IMR-90 (cell line): ENCODE measurements at regions not wholly inside any gene's neighbourhood (a gene's known extent, or its start where the extent isn't known, plus 50 kb on each side); places are given as distances from the start of the nearest gene placed in this dataset.
A peak's percentile ranks its signal among the peaks of the same experiment; 100 is the strongest.

Source experiments
- ATAC-seq: fragments of 200-7000 bp; cut with Tn5 transposase; 2 replicates; pipeline ENCODE4 v1.9.1; 2020; ENCODE audit warnings: low read depth, mild to moderate bottlenecking, moderate library complexity
- BruUV-seq: library from RNA; stranded (reverse); fragments of 400-500 nt; replicated peaks from 2 replicates; lab custom pipeline; 2021; lab: Mats Ljungman, UMichigan
- CTCF ChIA-PET: fragments of 300-600 bp; formaldehyde crosslinking; extraction: SDS; loops from one replicate; lab custom pipeline; 2021; ENCODE audit warnings: antibody characterized with exemption; lab: Yijun Ruan, JAX
- POLR2A ChIA-PET: fragments of 300-600 bp; sonication (Branson Sonifier 250); formaldehyde crosslinking; loops from one replicate; lab custom pipeline; 2022; ENCODE audit warnings: antibody characterized with exemption; ENCODE audit not compliant: unreplicated experiment; lab: Charles Lee
- DNase-seq: peaks from one replicate; pipeline ENCODE4 v3.0.0; 2013
- H2AFZ ChIP-seq: replicated peaks from 2 replicates; pipeline ENCODE3; 2013; ENCODE audit warnings: low read length, mild to moderate bottlenecking; ENCODE audit not compliant: poor library complexity
- H2AK5ac ChIP-seq: 2 replicates; pipeline ENCODE4 v1.6.1; 2013; ENCODE audit warnings: low read depth, low read length, inconsistent platforms
- H2AK9ac ChIP-seq: replicated peaks from 2 replicates; pipeline ENCODE3; 2013; ENCODE audit warnings: mild to moderate bottlenecking, low read depth, low read length, moderate library complexity; ENCODE audit not compliant: poor library complexity
- H2BK120ac ChIP-seq: 2 replicates; pipeline ENCODE4 v1.6.1; 2013; ENCODE audit warnings: low read depth, low read length, inconsistent platforms
- H2BK15ac ChIP-seq: 3 replicates; pipeline ENCODE4 v1.6.1; 2013; ENCODE audit warnings: low read depth, low read length, inconsistent platforms
- H2BK20ac ChIP-seq: 2 replicates; pipeline ENCODE4 v1.6.1; 2013; ENCODE audit warnings: low read depth, mild to moderate bottlenecking, inconsistent platforms, low read length, moderate library complexity
- H2BK5ac ChIP-seq: 2 replicates; pipeline ENCODE4 v1.6.1; 2013; ENCODE audit warnings: mild to moderate bottlenecking, low read depth, low read length, inconsistent platforms; ENCODE audit not compliant: poor library complexity, severe bottlenecking
- H3K14ac ChIP-seq: replicated peaks from 2 replicates; pipeline ENCODE4 v1.6.1; 2013; ENCODE audit warnings: low read depth, low read length, inconsistent platforms
- H3K18ac ChIP-seq: 2 replicates; pipeline ENCODE4 v1.6.1; 2013; ENCODE audit warnings: low read depth, low read length, control low read depth
- H3K23ac ChIP-seq: 2 replicates; pipeline ENCODE4 v1.6.1; 2013; ENCODE audit warnings: low read depth, low read length, inconsistent platforms
- H3K27ac ChIP-seq: 2 replicates; pipeline ENCODE4 v1.5.1; 2013; ENCODE audit warnings: mild to moderate bottlenecking, control low read depth, low read length; ENCODE audit not compliant: insufficient read depth
- H3K27me3 ChIP-seq: 2 replicates; pipeline ENCODE4 v1.6.1; 2013; ENCODE audit warnings: low read length; ENCODE audit not compliant: control insufficient read depth, insufficient read depth
- H3K36me3 ChIP-seq: 2 replicates; pipeline ENCODE4 v1.6.1; 2013; ENCODE audit warnings: low read length, mixed read lengths; ENCODE audit not compliant: control insufficient read depth, insufficient read depth
- H3K4ac ChIP-seq: 2 replicates; pipeline ENCODE4 v1.6.1; 2013; ENCODE audit warnings: low read depth, low read length, inconsistent platforms
- H3K4me1 ChIP-seq: 2 replicates; pipeline ENCODE4 v1.6.1; 2013; ENCODE audit warnings: low read length, mixed read lengths; ENCODE audit not compliant: control insufficient read depth, insufficient read depth
- H3K4me2 ChIP-seq: 2 replicates; pipeline ENCODE4 v1.6.1; 2013; ENCODE audit warnings: low read depth, mild to moderate bottlenecking, control low read depth, low read length, moderate library complexity
- H3K4me3 ChIP-seq: 2 replicates; pipeline ENCODE4 v1.5.1; 2013; ENCODE audit warnings: low read depth, mild to moderate bottlenecking, control low read depth, low read length, moderate library complexity; ENCODE audit not compliant: insufficient read depth
- H3K56ac ChIP-seq: 2 replicates; pipeline ENCODE4 v1.6.1; 2013; ENCODE audit warnings: low read length, inconsistent platforms; ENCODE audit not compliant: insufficient read depth; ENCODE audit errors: extremely low read depth
- H3K79me1 ChIP-seq, 2 experiments: 2 replicates each; pipeline ENCODE4 v1.6.1; 2013; ENCODE audit warnings: low read length in 2 of 2, inconsistent platforms in 1 of 2, low read depth in 1 of 2
- H3K9ac ChIP-seq: 2 replicates; pipeline ENCODE4 v1.6.1; 2013; ENCODE audit warnings: low read depth, low read length, control low read depth
- H3K9me1 ChIP-seq: 2 replicates; pipeline ENCODE4 v1.6.1; 2013; ENCODE audit warnings: low read length, inconsistent platforms; ENCODE audit not compliant: insufficient read depth
- H3K9me3 ChIP-seq: 2 replicates; pipeline ENCODE4 v1.6.1; 2013; ENCODE audit warnings: low read length; ENCODE audit not compliant: control insufficient read depth, insufficient read depth
- H4K20me1 ChIP-seq: 2 replicates; pipeline ENCODE4 v1.6.1; 2013; ENCODE audit warnings: low read length, inconsistent platforms; ENCODE audit not compliant: insufficient read depth
- H4K5ac ChIP-seq: 2 replicates; pipeline ENCODE4 v1.6.1; 2013; ENCODE audit warnings: mild to moderate bottlenecking, low read depth, low read length, control low read depth
- H4K8ac ChIP-seq, 2 experiments: 2 replicates each; pipeline ENCODE4 v1.6.1; 2013; ENCODE audit warnings: low read depth in 2 of 2, low read length in 2 of 2, control low read depth in 1 of 2, inconsistent platforms in 1 of 2
- H4K91ac ChIP-seq: 2 replicates; pipeline ENCODE4 v1.6.1; 2013; ENCODE audit warnings: low read depth, low read length, inconsistent platforms; ENCODE audit not compliant: insufficient read depth
- CEBPB ChIP-seq: IDR thresholded peaks from 2 replicates; pipeline ENCODE4 v1.6.1; 2012; ENCODE audit warnings: low read depth, low read length, improper control_type of control experiment
- CTCF ChIP-seq: conservative IDR thresholded peaks from 2 replicates; pipeline ENCODE4 v1.5.1; 2012; ENCODE audit warnings: mild to moderate bottlenecking, low read depth, low read length, improper control_type of control experiment
- ELK1 ChIP-seq: fragments of 150-350 bp; IDR thresholded peaks from 2 replicates; pipeline ENCODE4 v1.6.1; 2016; ENCODE audit warnings: low read depth, mild to moderate bottlenecking, low read length, moderate library complexity, borderline replicate concordance
- RAD21 ChIP-seq: IDR thresholded peaks from 2 replicates; pipeline ENCODE4 v1.6.1; 2012; ENCODE audit warnings: low read length, improper control_type of control experiment
- SMC3 ChIP-seq: fragments of 150-350 bp; IDR thresholded peaks from 2 replicates; pipeline ENCODE4 v1.6.1; 2016; ENCODE audit warnings: low read depth, mild to moderate bottlenecking, antibody characterized with exemption, low read length, moderate library complexity
- WGBS, 2 experiments: methylation state at CpG; one replicate each; pipeline versions ENCODE4 v1.1.5 to v1.1.7; 2013; ENCODE audit warnings: missing lambda C conversion rate in 2 of 2; ENCODE audit not compliant: insufficient read length in 1 of 2; ENCODE audit errors: extremely low coverage in 2 of 2; 5-methylcytosine and 5-hydroxymethylcytosine counted together
- dilution Hi-C: fragments of 300-500 bp; cut with HindIII; formaldehyde crosslinking; loops from one replicate; pipeline ENCODE4 v1.14.3; 2018; ENCODE audit warnings: low sequenced_read_pairs; ENCODE audit not compliant: unreplicated experiment
- in situ Hi-C: fragments of 300-500 bp; cut with MboI; formaldehyde crosslinking; loops from 3 replicates; pipeline ENCODE4 v1.14.3; 2019; ENCODE audit warnings: low sequenced_read_pairs, inconsistent platforms, mixed read lengths
- intact Hi-C: fragments of 100-400 bp; cut with micrococcal nuclease; formaldehyde crosslinking; loops from 2 replicates; pipeline ENCODE4 v1.10.0; 2022

- CTCF ChIA-PET, result interaction anchor here (0.9 to 1.0 kb wide), 3 partner anchors 9 to 401 kb away, joined by 3 read pairs; no protein-coding TSS in a partner anchor
- intact Hi-C loops (loop anchor here (5.0 to 10.0 kb wide), 3 partner anchors 267 to 472 kb away; no protein-coding TSS in a partner anchor), dilution Hi-C loops (no loop called here), in situ Hi-C loops (no loop called here)
- Histone ChIP-seq H3K4me3 (no peak overlapping the region), H2BK20ac (no peak overlapping the region), H4K20me1 (no peaks in the 10 kb centered on the region), H3K4me1 (no peaks in the 10 kb centered on the region), H2BK120ac (peak overlapping the region; percentile 16; the same call in 1 of the 2 replicates), H2AK9ac (no peak overlapping the region), H3K27me3 (no peaks in the 10 kb centered on the region), H3K79me1 (no peaks in the 10 kb centered on the region), H3K36me3 (no peaks in the 10 kb centered on the region), H3K4me2 (no peak overlapping the region), H3K9me3 (no peaks in the 10 kb centered on the region), H3K27ac (no peak overlapping the region), H3K14ac (no peak overlapping the region), H4K91ac (peak overlapping the region; percentile 20; the same call in 1 of the 2 replicates), H4K8ac (no peak overlapping the region), H2AFZ (no peak overlapping the region), H3K4ac (no peak overlapping the region), H2AK5ac (no peak overlapping the region), H3K18ac (no peak overlapping the region; the same call in 1 of the 2 replicates), H4K5ac (no peak overlapping the region), H3K9me1 (no peaks in the 10 kb centered on the region; the same call in 1 of the 2 replicates), H3K56ac (no peak overlapping the region), H2BK15ac (no peak overlapping the region), H2BK5ac (peak overlapping the region; percentile 17), H3K9ac (no peak overlapping the region), H3K23ac (no peak overlapping the region)
- POLR2A ChIA-PET, result interaction anchor here (0.6 kb wide), 1 partner anchor 646 kb away, joined by 3 read pairs; no protein-coding TSS in a partner anchor
- ATAC-seq (peak; percentile 66), DNase-seq (peak; percentile 73)
- TF ChIP-seq CEBPB (peak; percentile 24; the same call in 1 of the 2 replicates), CTCF (peak; percentile 56), ELK1 (no peak), SMC3 (peak; percentile 73), RAD21 (peak; percentile 75)
- no CpG with 5 or more reads among the region's 1 CpG for WGBS, 2 experiments
- no TSS peak for BruUV-seq
These were observed 633.7 kb upstream of the USP24 start for GRCh38 chr1:55848906-55849305.
